ENCODE measurements at regions not wholly inside any gene's neighbourhood (a gene's known extent, or its start where the extent isn't known, plus 50 kb on each side); places are given as distances from the start of the nearest gene placed in this dataset.

DNA sequence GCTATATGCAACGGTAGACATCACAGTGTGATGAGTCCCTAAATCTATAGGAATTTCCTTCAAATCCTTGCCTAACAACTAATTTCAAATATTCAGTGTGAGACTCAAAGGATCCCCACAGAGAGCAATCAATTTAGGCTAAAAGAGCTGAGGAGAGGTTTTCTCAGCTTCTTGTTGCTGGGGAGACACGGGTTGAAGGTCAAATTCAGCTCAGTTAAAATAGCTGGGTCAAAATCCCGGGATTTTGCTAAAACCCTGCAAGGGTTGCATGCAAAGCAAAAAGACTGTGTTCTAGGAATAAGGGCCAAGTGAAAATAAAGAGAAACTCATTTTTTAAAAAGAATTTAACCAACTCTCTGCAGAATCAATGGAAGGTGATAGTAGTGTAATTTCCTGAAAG is 1073.4 kb downstream of the NLGN4X start:
- H3K23ac ChIP-seq (ENCODE audit: low read length in 2 of 2), result no peak overlapping the region
- no peak overlapping the region for H2BK120ac ChIP-seq (ENCODE audit: low read depth, low read length)
- H3K4me3 ChIP-seq (ENCODE audit: insufficient read depth in 1 of 2, low read depth in 1 of 2, low read length in 2 of 2), result no peak overlapping the region
- no peak overlapping the region for H3K18ac ChIP-seq (ENCODE audit: low read depth in 1 of 2, low read length in 2 of 2)
- no peaks in the 10 kb centered on the region for H3K79me1 ChIP-seq (replicated peaks; ENCODE audit: low read length, poor library complexity, severe bottlenecking)
- H3K9me3 ChIP-seq (ENCODE audit: control insufficient read depth, low read length), result peaks cover 4% of the 10 kb centered on the region
- 22% methylated on average over 1 of the region's 3 CpGs for WGBS
- H2AFZ ChIP-seq (ENCODE audit: low read depth, low read length), result no peak overlapping the region
- no peak overlapping the region for H2BK15ac ChIP-seq (ENCODE audit: low read depth, poor library complexity, severe bottlenecking)
- no peaks in the 10 kb centered on the region for H3K36me3 ChIP-seq (ENCODE audit: control insufficient read depth in 1 of 2, insufficient read depth in 2 of 2, low read depth in 1 of 2, low read length in 2 of 2)
- H3K27ac ChIP-seq (ENCODE audit: low read length, poor library complexity, severe bottlenecking), result no peak overlapping the region
- no peak overlapping the region for H2BK5ac ChIP-seq (ENCODE audit: low read depth, low read length, poor library complexity, severe bottlenecking)
- no peak overlapping the region for H4K8ac ChIP-seq (ENCODE audit: low read length)
- no peak overlapping the region for H2BK12ac ChIP-seq (ENCODE audit: low read length in 2 of 2)
- no peak overlapping the region for H3K9ac ChIP-seq (ENCODE audit: low read length)
- no peak overlapping the region for H4K91ac ChIP-seq (ENCODE audit: low read length)
- H3K4me2 ChIP-seq (ENCODE audit: low read length, poor library complexity, severe bottlenecking), result no peak overlapping the region
- H3K27me3 ChIP-seq (ENCODE audit: control insufficient read depth in 1 of 2, insufficient read depth in 1 of 2, low read length in 2 of 2), result no peaks in the 10 kb centered on the region
- H2AK5ac ChIP-seq (ENCODE audit: low read length, severe bottlenecking), result no peak overlapping the region
- H3K14ac ChIP-seq (ENCODE audit: low read length in 2 of 2), result no peak overlapping the region
- no peak for DNase-seq
- H3K4ac ChIP-seq (ENCODE audit: low read depth in 1 of 2, low read length in 2 of 2), result no peak overlapping the region
- H3K4me1 ChIP-seq (ENCODE audit: control insufficient read depth, insufficient read depth, low read depth, low read length), result no peaks in the 10 kb centered on the region

DNA sequence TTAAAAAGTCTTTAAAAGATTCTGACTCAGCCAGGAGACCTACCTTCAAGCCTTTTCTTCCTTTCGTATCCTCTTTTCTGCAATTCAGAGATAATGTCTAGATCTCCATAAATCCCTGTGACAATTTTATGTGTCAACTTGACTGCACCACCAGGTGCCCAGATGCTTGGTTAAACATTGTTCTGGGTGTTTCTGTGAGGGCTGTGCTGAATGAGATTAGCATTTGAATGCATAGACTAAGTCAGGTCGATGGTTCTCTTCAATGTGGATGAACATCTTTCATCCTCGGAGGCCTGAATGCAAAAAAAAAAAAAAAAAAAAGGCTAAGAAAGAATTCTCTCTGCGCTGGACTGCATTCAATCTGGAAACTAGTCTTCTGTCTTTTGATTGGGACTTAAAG is 1082.7 kb downstream of the NLGN4X start:
- no peak overlapping the region for H3K4me2 ChIP-seq (ENCODE audit: low read length, poor library complexity, severe bottlenecking)
- no peaks in the 10 kb centered on the region for H3K4me1 ChIP-seq (ENCODE audit: control insufficient read depth, insufficient read depth, low read depth, low read length)
- H3K27me3 ChIP-seq (ENCODE audit: control insufficient read depth in 1 of 2, insufficient read depth in 1 of 2, low read length in 2 of 2), result no peaks in the 10 kb centered on the region
- no peaks in the 10 kb centered on the region for H3K79me1 ChIP-seq (replicated peaks; ENCODE audit: low read length, poor library complexity, severe bottlenecking)
- H3K9me3 ChIP-seq (ENCODE audit: control insufficient read depth, low read length), result peaks cover 10% of the 10 kb centered on the region
- H4K91ac ChIP-seq (ENCODE audit: low read length), result no peak overlapping the region
- no peak overlapping the region for H3K4me3 ChIP-seq (ENCODE audit: insufficient read depth in 1 of 2, low read depth in 1 of 2, low read length in 2 of 2)
- no peak overlapping the region for H4K8ac ChIP-seq (ENCODE audit: low read length)
- H3K36me3 ChIP-seq (ENCODE audit: control insufficient read depth in 1 of 2, insufficient read depth in 2 of 2, low read depth in 1 of 2, low read length in 2 of 2), result no peaks in the 10 kb centered on the region
- no peak overlapping the region for H2AFZ ChIP-seq (ENCODE audit: low read depth, low read length)
- H3K18ac ChIP-seq (ENCODE audit: low read depth in 1 of 2, low read length in 2 of 2), result no peak overlapping the region
- H3K27ac ChIP-seq (ENCODE audit: low read length, poor library complexity, severe bottlenecking), result no peak overlapping the region
- H2BK120ac ChIP-seq (ENCODE audit: low read depth, low read length), result no peak overlapping the region
- no peak overlapping the region for H2BK15ac ChIP-seq (ENCODE audit: low read depth, poor library complexity, severe bottlenecking)
- no peak overlapping the region for H3K9ac ChIP-seq (ENCODE audit: low read length)
- H3K23ac ChIP-seq (ENCODE audit: low read length in 2 of 2), result no peak overlapping the region
- H3K14ac ChIP-seq (ENCODE audit: low read length in 2 of 2), result no peak overlapping the region
- H3K4ac ChIP-seq (ENCODE audit: low read depth in 1 of 2, low read length in 2 of 2), result no peak overlapping the region
- no peak overlapping the region for H2AK5ac ChIP-seq (ENCODE audit: low read length, severe bottlenecking)
- no peak for DNase-seq
- WGBS, result 93% methylated on average over 2 of the region's 4 CpGs
- no peak overlapping the region for H2BK12ac ChIP-seq (ENCODE audit: low read length in 2 of 2)
- H2BK5ac ChIP-seq (ENCODE audit: low read depth, low read length, poor library complexity, severe bottlenecking), result no peak overlapping the region

DNA sequence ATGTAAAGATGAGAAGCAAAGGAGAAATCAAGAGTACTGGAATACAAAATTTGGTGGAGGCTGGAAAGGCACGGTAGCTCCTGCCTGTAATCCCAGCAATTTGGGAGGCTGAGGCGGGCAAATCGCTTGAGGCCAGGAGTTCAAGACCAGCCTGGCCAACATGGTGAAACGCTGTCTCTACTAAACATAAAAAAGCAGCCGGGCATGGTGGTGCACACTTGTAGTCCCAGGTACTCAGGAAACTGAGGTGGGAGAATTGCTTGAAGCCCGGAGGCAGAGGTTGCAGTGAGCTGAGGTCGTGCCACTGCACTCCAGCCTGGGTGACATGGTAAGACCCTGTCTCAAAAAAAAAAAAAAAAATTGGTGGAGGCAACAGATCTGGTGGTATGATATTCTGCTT is 1086.0 kb downstream of the NLGN4X start:
- 87% methylated on average over 6 of the region's 7 CpGs for WGBS

DNA sequence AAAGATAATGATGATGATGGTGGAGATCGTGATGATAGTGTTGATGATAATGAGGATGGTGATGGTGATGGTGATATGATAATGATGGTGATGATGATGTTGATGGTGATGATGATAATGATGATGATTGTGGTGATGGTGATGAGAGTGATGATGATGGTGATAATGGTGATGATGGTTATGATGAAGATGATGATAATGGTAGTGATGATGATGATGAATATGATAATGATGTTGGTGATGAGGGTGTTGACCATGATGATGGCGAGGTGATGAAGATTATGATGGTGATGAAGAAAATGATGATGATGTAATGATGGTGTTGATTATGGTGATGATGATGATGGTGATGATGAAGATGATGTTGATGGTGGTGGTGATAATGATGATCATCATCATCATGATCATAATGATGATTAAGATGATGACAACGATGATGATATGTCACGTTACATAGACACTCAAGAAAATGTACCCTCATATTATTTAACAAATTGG is 1106.4 kb downstream of the NLGN4X start:
- WGBS, result 63% methylated on average over 3 of the region's 4 CpGs
- H3K27ac ChIP-seq (ENCODE audit: low read length, poor library complexity, severe bottlenecking), result no peak overlapping the region

More for the DNA sequence above, 1086.0 kb downstream of the NLGN4X start:
- H3K23ac ChIP-seq (ENCODE audit: low read length in 2 of 2), result no peak overlapping the region
- H3K14ac ChIP-seq (ENCODE audit: low read length in 2 of 2), result no peak overlapping the region
- H3K27ac ChIP-seq (ENCODE audit: low read length, poor library complexity, severe bottlenecking), result no peak overlapping the region
- H2BK5ac ChIP-seq (ENCODE audit: low read depth, low read length, poor library complexity, severe bottlenecking), result no peak overlapping the region
- H3K4me1 ChIP-seq (ENCODE audit: control insufficient read depth, insufficient read depth, low read depth, low read length), result no peaks in the 10 kb centered on the region
- no peak overlapping the region for H2AFZ ChIP-seq (ENCODE audit: low read depth, low read length)
- peaks cover 10% of the 10 kb centered on the region for H3K9me3 ChIP-seq (ENCODE audit: control insufficient read depth, low read length)
- no peak overlapping the region for H4K8ac ChIP-seq (ENCODE audit: low read length)
- no peak overlapping the region for H3K18ac ChIP-seq (ENCODE audit: low read depth in 1 of 2, low read length in 2 of 2)
- H3K9ac ChIP-seq (ENCODE audit: low read length), result no peak overlapping the region
- no peak overlapping the region for H3K4me3 ChIP-seq (ENCODE audit: insufficient read depth in 1 of 2, low read depth in 1 of 2, low read length in 2 of 2)
- H3K36me3 ChIP-seq (ENCODE audit: control insufficient read depth in 1 of 2, insufficient read depth in 2 of 2, low read depth in 1 of 2, low read length in 2 of 2), result no peaks in the 10 kb centered on the region
- no peak overlapping the region for H3K4me2 ChIP-seq (ENCODE audit: low read length, poor library complexity, severe bottlenecking)
- H3K4ac ChIP-seq (ENCODE audit: low read depth in 1 of 2, low read length in 2 of 2), result no peak overlapping the region
- H4K91ac ChIP-seq (ENCODE audit: low read length), result no peak overlapping the region
- no peaks in the 10 kb centered on the region for H3K27me3 ChIP-seq (ENCODE audit: control insufficient read depth in 1 of 2, insufficient read depth in 1 of 2, low read length in 2 of 2)
- DNase-seq, result no peak
- H2AK5ac ChIP-seq (ENCODE audit: low read length, severe bottlenecking), result no peak overlapping the region
- no peak overlapping the region for H2BK15ac ChIP-seq (ENCODE audit: low read depth, poor library complexity, severe bottlenecking)
- no peak overlapping the region for H2BK12ac ChIP-seq (ENCODE audit: low read length in 2 of 2)
- no peaks in the 10 kb centered on the region for H3K79me1 ChIP-seq (replicated peaks; ENCODE audit: low read length, poor library complexity, severe bottlenecking)
- no peak overlapping the region for H2BK120ac ChIP-seq (ENCODE audit: low read depth, low read length)

More for the DNA sequence above, 1106.4 kb downstream of the NLGN4X start:
- no peaks in the 10 kb centered on the region for H3K79me1 ChIP-seq (replicated peaks; ENCODE audit: low read length, poor library complexity, severe bottlenecking)
- no peak overlapping the region for H3K4me3 ChIP-seq (ENCODE audit: insufficient read depth in 1 of 2, low read depth in 1 of 2, low read length in 2 of 2)
- H2AK5ac ChIP-seq (ENCODE audit: low read length, severe bottlenecking), result no peak overlapping the region
- no peak overlapping the region for H3K18ac ChIP-seq (ENCODE audit: low read depth in 1 of 2, low read length in 2 of 2)
- H2BK5ac ChIP-seq (ENCODE audit: low read depth, low read length, poor library complexity, severe bottlenecking), result no peak overlapping the region
- no peak overlapping the region for H3K4ac ChIP-seq (ENCODE audit: low read depth in 1 of 2, low read length in 2 of 2)
- H3K4me2 ChIP-seq (ENCODE audit: low read length, poor library complexity, severe bottlenecking), result no peak overlapping the region
- H2BK15ac ChIP-seq (ENCODE audit: low read depth, poor library complexity, severe bottlenecking), result no peak overlapping the region
- no peak overlapping the region for H3K9ac ChIP-seq (ENCODE audit: low read length)
- no peak overlapping the region for H4K91ac ChIP-seq (ENCODE audit: low read length)
- no peak overlapping the region for H3K14ac ChIP-seq (ENCODE audit: low read length in 2 of 2)
- no peak overlapping the region for H4K8ac ChIP-seq (ENCODE audit: low read length)
- H2AFZ ChIP-seq (ENCODE audit: low read depth, low read length), result no peak overlapping the region
- no peaks in the 10 kb centered on the region for H3K36me3 ChIP-seq (ENCODE audit: control insufficient read depth in 1 of 2, insufficient read depth in 2 of 2, low read depth in 1 of 2, low read length in 2 of 2)
- H2BK120ac ChIP-seq (ENCODE audit: low read depth, low read length), result no peak overlapping the region
- H3K27me3 ChIP-seq (ENCODE audit: control insufficient read depth in 1 of 2, insufficient read depth in 1 of 2, low read length in 2 of 2), result no peaks in the 10 kb centered on the region
- H3K9me3 ChIP-seq (ENCODE audit: control insufficient read depth, low read length), result peaks cover 16% of the 10 kb centered on the region
- H2BK12ac ChIP-seq (ENCODE audit: low read length in 2 of 2), result no peak overlapping the region
- no peaks in the 10 kb centered on the region for H3K4me1 ChIP-seq (ENCODE audit: control insufficient read depth, insufficient read depth, low read depth, low read length)
- DNase-seq, result no peak
- H3K23ac ChIP-seq (ENCODE audit: low read length in 2 of 2), result no peak overlapping the region

Measured in mesenchymal stem cell (in vitro differentiated cells and primary cell).